Mucosa of descending colon (tissue), 3 donors: ENCODE measurements at regions not wholly inside any gene's neighbourhood (a gene's known extent, or its start where the extent isn't known, plus 50 kb on each side); places are given as distances from the start of the nearest gene placed in this dataset.

ENCODE experiments used
- ATAC-seq: fragments of 200-7000 bp; cut with Tn5 transposase; one replicate; pipeline ENCODE4 v1.9.1; 2020; ENCODE audit warnings: mild to moderate bottlenecking, moderate library complexity
- DNase-seq, 3 donors: peaks; one replicate each; pipeline ENCODE4 v3.0.0-alpha.2; 2020
- H3K36me3 ChIP-seq: fragments of 200-600 bp; one replicate; pipeline ENCODE4 v1.8.0; 2021; ENCODE audit warnings: low read depth, mild to moderate bottlenecking
- H3K4me1 ChIP-seq: fragments of 200-600 bp; one replicate; pipeline ENCODE4 v1.8.0; 2021; ENCODE audit warnings: low read depth, mild to moderate bottlenecking
- H3K4me3 ChIP-seq: fragments of 200-600 bp; one replicate; pipeline ENCODE4 v1.8.0; 2021; ENCODE audit warnings: mild to moderate bottlenecking
- H3K9me3 ChIP-seq: fragments of 200-600 bp; one replicate; pipeline ENCODE4 v1.8.0; 2021; ENCODE audit warnings: mild to moderate bottlenecking
- intact Hi-C, 2 donors: fragments of 100-400 bp; cut with DNase I in 1 of 2; cut with micrococcal nuclease in 1 of 2; formaldehyde crosslinking; loops; one replicate each; pipeline versions ENCODE4 v1.11.0 to v1.11.1; 2022; cut with DNase I, micrococcal nuclease
- TF ChIP-seq, protein P1 (sequence below): fragments of 200-600 bp; IDR thresholded peaks from one replicate; pipeline ENCODE4 v1.8.0; 2022; ENCODE audit warnings: antibody characterized with exemption, mild to moderate bottlenecking
- donor health status: DM: no; HTN: no; CAD: no; lungs with moderate emphysema.
- donor health status: DM: no; HTN: no; CAD: no.
- donor health status: DM: no; HTN: yes; CAD: no.

DNA sequence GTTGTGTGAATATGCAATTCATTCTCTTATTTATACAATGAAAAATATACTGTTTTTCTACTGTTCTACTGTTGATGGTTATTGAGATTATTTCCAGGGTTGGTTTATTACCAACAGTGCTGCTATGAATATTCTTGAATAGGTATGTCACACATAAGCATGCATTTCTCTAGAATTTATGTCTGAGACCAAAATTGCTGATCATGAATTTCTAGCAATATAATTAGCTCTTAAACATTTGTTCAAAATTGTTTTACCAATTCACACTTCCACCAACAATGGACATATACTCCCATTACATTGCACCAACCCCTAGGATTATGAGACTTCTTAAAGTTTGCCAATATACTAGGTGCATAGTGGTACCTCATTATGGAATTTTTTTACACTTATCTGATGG is 164.1 kb upstream of the KCNQ5 start:
- intact Hi-C loops = no loop called here
- H3K36me3 ChIP-seq = no peaks in the 10 kb centered on the region
- TF ChIP-seq, protein P1, sequence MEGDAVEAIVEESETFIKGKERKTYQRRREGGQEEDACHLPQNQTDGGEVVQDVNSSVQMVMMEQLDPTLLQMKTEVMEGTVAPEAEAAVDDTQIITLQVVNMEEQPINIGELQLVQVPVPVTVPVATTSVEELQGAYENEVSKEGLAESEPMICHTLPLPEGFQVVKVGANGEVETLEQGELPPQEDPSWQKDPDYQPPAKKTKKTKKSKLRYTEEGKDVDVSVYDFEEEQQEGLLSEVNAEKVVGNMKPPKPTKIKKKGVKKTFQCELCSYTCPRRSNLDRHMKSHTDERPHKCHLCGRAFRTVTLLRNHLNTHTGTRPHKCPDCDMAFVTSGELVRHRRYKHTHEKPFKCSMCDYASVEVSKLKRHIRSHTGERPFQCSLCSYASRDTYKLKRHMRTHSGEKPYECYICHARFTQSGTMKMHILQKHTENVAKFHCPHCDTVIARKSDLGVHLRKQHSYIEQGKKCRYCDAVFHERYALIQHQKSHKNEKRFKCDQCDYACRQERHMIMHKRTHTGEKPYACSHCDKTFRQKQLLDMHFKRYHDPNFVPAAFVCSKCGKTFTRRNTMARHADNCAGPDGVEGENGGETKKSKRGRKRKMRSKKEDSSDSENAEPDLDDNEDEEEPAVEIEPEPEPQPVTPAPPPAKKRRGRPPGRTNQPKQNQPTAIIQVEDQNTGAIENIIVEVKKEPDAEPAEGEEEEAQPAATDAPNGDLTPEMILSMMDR = no peak
- H3K4me3 ChIP-seq = no peak overlapping the region
- ATAC-seq = no peak
- no peak for DNase-seq
- H3K9me3 ChIP-seq = no peaks in the 10 kb centered on the region
- no peaks in the 10 kb centered on the region for H3K4me1 ChIP-seq

DNA sequence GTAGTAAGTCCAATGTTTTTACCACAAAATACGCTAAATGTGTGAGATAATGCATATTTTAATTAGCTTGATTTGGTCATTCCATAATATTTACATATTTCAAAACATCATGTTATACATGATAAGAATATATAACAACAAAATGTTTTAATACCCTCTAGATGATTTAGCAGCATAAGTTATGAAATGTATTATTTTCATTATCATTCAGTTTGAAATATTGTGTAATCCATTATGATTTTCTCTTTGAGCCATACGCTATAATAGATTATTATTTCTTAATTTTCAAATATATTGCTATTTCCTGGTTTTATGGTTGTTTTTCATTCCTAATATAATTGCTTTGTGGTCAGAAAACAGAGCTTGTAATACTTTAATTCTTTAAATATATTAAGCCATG is 163.3 kb upstream of the KCNQ5 start:
- TF ChIP-seq, protein P1 = no peak
- Histone ChIP-seq H3K4me3 (no peak overlapping the region), H3K4me1 (no peaks in the 10 kb centered on the region), H3K9me3 (no peaks in the 10 kb centered on the region), H3K36me3 (no peaks in the 10 kb centered on the region)
- ATAC-seq (no peak), DNase-seq (no peak)
- intact Hi-C loops = no loop called here

DNA sequence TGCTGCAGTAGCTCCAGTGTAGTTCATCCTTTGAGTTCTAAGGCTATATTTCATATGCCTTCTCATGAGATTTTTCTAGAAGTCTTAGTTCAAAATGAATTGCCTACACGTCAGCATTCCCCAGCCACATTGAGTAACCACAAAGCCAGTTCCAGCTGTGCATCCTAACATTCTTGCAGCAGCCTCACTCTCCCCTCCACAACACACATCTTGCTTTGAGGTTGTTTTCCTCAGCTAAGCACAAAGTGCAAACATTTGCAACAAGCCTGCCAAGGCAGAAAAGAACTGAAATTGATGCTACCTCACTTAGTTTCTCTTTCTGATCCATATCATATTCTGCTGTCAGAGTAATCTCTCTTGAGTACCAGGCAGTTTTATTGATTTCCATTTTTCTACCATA is 160.7 kb upstream of the KCNQ5 start:
- no peaks in the 10 kb centered on the region for H3K36me3 ChIP-seq
- TF ChIP-seq, protein P1 = no peak
- H3K9me3 ChIP-seq = no peaks in the 10 kb centered on the region
- intact Hi-C loops = no loop called here
- no peaks in the 10 kb centered on the region for H3K4me1 ChIP-seq
- ATAC-seq (no peak), DNase-seq (no peak)
- H3K4me3 ChIP-seq = no peak overlapping the region

DNA sequence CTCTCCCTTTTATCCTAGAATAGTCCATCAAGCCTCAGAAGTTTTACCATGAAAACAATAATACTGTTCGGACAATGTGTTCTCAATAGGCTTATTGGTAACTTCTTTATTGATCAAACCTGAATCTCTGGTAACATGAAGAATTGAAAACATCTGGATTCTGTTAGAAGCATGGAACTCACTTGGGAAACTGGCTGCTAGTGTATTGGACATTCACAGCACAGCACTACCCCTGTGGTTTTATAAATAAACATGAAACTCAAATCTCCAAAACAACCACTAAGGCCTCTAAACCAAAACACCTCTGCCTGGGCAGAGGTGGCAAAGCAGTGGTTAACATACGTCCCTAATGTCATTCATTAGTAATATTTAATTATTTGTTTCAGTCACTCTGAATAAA is 157.6 kb upstream of the KCNQ5 start:
- Histone ChIP-seq H3K4me1 (no peaks in the 10 kb centered on the region), H3K4me3 (no peak overlapping the region), H3K9me3 (no peaks in the 10 kb centered on the region), H3K36me3 (no peaks in the 10 kb centered on the region)
- ATAC-seq = no peak
- DNase-seq = no peak
- TF ChIP-seq, protein P1 = no peak
- intact Hi-C loops = no loop called here

DNA sequence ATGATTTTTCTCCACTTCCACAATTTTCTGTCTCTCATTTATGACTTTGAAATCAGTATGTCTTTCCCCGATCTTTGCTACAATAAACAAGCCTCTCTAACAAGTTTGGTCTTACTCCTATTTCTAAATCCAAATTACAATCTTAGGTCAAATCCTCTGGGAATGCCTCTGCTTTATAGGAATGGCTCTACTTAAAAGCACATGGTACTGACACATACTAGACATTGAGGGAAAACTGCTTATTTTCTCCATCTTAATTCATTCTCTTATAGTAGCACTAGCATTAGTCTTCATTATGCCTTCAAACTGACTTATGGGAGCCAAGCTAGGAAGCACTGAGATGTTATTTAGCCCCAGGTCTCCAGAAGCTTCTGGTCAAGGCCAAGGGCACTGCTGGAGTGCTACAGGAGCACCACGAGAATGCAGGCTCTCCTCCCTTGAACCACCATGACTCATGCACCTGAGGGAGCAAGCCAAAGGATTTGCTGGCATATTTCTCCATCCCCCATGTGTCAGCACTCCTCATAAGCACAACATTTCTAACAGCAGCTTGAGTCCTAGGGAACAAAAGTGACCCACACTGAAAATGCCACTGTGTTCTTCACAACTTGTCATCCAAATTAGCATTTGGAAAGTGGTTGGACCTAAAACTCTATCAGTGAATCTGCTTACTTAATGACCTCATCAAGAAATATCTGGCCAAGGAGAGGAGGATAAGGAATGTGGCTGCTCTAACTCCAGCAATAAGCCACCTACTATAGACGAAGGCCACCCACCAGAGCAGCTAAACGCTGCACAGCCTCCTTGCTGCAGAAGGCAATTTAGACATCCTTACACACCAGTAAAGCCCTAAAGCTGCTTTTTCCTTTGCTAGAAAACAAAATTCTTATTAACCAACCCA is 156.8 kb upstream of the KCNQ5 start:
- Histone ChIP-seq H3K9me3 (no peaks in the 10 kb centered on the region), H3K4me1 (no peaks in the 10 kb centered on the region), H3K36me3 (no peaks in the 10 kb centered on the region), H3K4me3 (no peak overlapping the region)
- TF ChIP-seq, protein P1 = no peak
- ATAC-seq (no peak), DNase-seq (no peak)
- intact Hi-C loops = no loop called here
